ENCODE measurements at regions not wholly inside any gene's neighbourhood (a gene's known extent, or its start where the extent isn't known, plus 50 kb on each side); places are given as distances from the start of the nearest gene placed in this dataset.
"Not testable (repeated sequence)": the region's sequence is repeated elsewhere in the genome, so short reads cannot be mapped to it uniquely, and the experiment has no call there.

- no peaks in the 10 kb centered on the region for H3K27me3 ChIP-seq (replicated peaks; ENCODE audit: insufficient read depth, low read length)
- H3K79me2 ChIP-seq (ENCODE audit: low read length): no peaks in the 10 kb centered on the region
- no peaks in the 10 kb centered on the region for H3K9me2 ChIP-seq (replicated peaks; ENCODE audit: insufficient read depth, low read length)
- H3K27ac ChIP-seq (ENCODE audit: low read length): no peak overlapping the region
- no peaks in the 10 kb centered on the region for H3K36me3 ChIP-seq (replicated peaks; ENCODE audit: insufficient read depth, low read length)
- no peaks in the 10 kb centered on the region for H3K9me3 ChIP-seq (replicated peaks; ENCODE audit: insufficient read depth, low read length)
- TF ChIP-seq EZH2 (optimal IDR thresholded peaks at IDR 0.05; ENCODE audit: low read depth, low read length) (no peak), CTCF (IDR thresholded peaks at IDR 0.05; ENCODE audit: low read length) (no peak), EZH2phosphoT487 (IDR thresholded peaks at IDR 0.05; ENCODE audit: low read length) (no peak)
- no peak overlapping the region for H3K4me3 ChIP-seq (ENCODE audit: low read length)
- H3K9ac ChIP-seq (ENCODE audit: low read length): no peak overlapping the region
- no peaks in the 10 kb centered on the region for H3F3A ChIP-seq (ENCODE audit: insufficient read depth, low read length)
- no peak overlapping the region for H2AFZ ChIP-seq (ENCODE audit: low read length)
- no peak overlapping the region for H3K4me2 ChIP-seq (ENCODE audit: low read depth, low read length)
- no peaks in the 10 kb centered on the region for H3K4me1 ChIP-seq (ENCODE audit: low read length)
- no peak for DNase-seq
- H4K20me1 ChIP-seq (ENCODE audit: insufficient read depth, low read length): no peaks in the 10 kb centered on the region
Measured at GRCh38 chr7:70893422-70893821, 238.5 kb upstream of the GALNT17 start.

GRCh38 chr7:70893971-70894715 is 237.8 kb upstream of the GALNT17 start:
- Histone ChIP-seq H3K4me1 (ENCODE audit: low read length) (no peaks in the 10 kb centered on the region), H3K79me2 (ENCODE audit: low read length) (no peaks in the 10 kb centered on the region), H3K27ac (ENCODE audit: low read length) (no peak overlapping the region), H3K36me3 (replicated peaks; ENCODE audit: insufficient read depth, low read length) (no peaks in the 10 kb centered on the region), H3K9me3 (replicated peaks; ENCODE audit: insufficient read depth, low read length) (no peaks in the 10 kb centered on the region), H3K9me2 (replicated peaks; ENCODE audit: insufficient read depth, low read length) (no peaks in the 10 kb centered on the region), H3K9ac (ENCODE audit: low read length) (no peak overlapping the region), H3K4me3 (ENCODE audit: low read length) (no peak overlapping the region), H4K20me1 (ENCODE audit: insufficient read depth, low read length) (no peaks in the 10 kb centered on the region), H3K4me2 (ENCODE audit: low read depth, low read length) (no peak overlapping the region), H2AFZ (ENCODE audit: low read length) (no peak overlapping the region), H3F3A (ENCODE audit: insufficient read depth, low read length) (no peaks in the 10 kb centered on the region), H3K27me3 (replicated peaks; ENCODE audit: insufficient read depth, low read length) (no peaks in the 10 kb centered on the region)
- no peak for DNase-seq
- TF ChIP-seq EZH2phosphoT487 (IDR thresholded peaks at IDR 0.05; ENCODE audit: low read length) (no peak), CTCF (IDR thresholded peaks at IDR 0.05; ENCODE audit: low read length) (no peak), EZH2 (optimal IDR thresholded peaks at IDR 0.05; ENCODE audit: low read depth, low read length) (no peak)

- Histone ChIP-seq H2AFZ (ENCODE audit: low read length) (no peak overlapping the region), H3K4me2 (ENCODE audit: low read depth, low read length) (no peak overlapping the region), H3K9ac (ENCODE audit: low read length) (no peak overlapping the region), H3K4me3 (ENCODE audit: low read length) (no peak overlapping the region), H3K36me3 (replicated peaks; ENCODE audit: insufficient read depth, low read length) (no peaks in the 10 kb centered on the region), H3K27me3 (replicated peaks; ENCODE audit: insufficient read depth, low read length) (no peaks in the 10 kb centered on the region), H3K9me3 (replicated peaks; ENCODE audit: insufficient read depth, low read length) (no peaks in the 10 kb centered on the region), H3K27ac (ENCODE audit: low read length) (no peak overlapping the region), H3K4me1 (ENCODE audit: low read length) (no peaks in the 10 kb centered on the region), H3K9me2 (replicated peaks; ENCODE audit: insufficient read depth, low read length) (no peaks in the 10 kb centered on the region), H4K20me1 (ENCODE audit: insufficient read depth, low read length) (no peaks in the 10 kb centered on the region), H3F3A (ENCODE audit: insufficient read depth, low read length) (no peaks in the 10 kb centered on the region), H3K79me2 (ENCODE audit: low read length) (no peaks in the 10 kb centered on the region)
- DNase-seq: no peak
- no peak for TF ChIP-seq CTCF (IDR thresholded peaks at IDR 0.05; ENCODE audit: low read length)
- no peak for TF ChIP-seq EZH2 (optimal IDR thresholded peaks at IDR 0.05; ENCODE audit: low read depth, low read length)
- no peak for TF ChIP-seq EZH2phosphoT487 (IDR thresholded peaks at IDR 0.05; ENCODE audit: low read length)
Measured at GRCh38 chr7:70894799-70895198, 237.1 kb upstream of the GALNT17 start.

- not testable (repeated sequence) for H3K4me3 ChIP-seq (ENCODE audit: low read length); H3K27ac ChIP-seq (ENCODE audit: low read length); H3F3A ChIP-seq (ENCODE audit: insufficient read depth, low read length); H3K9me3 ChIP-seq (replicated peaks; ENCODE audit: insufficient read depth, low read length); H3K4me1 ChIP-seq (ENCODE audit: low read length); H3K4me2 ChIP-seq (ENCODE audit: low read depth, low read length); H3K9me2 ChIP-seq (replicated peaks; ENCODE audit: insufficient read depth, low read length); H3K27me3 ChIP-seq (replicated peaks; ENCODE audit: insufficient read depth, low read length); H4K20me1 ChIP-seq (ENCODE audit: insufficient read depth, low read length); H2AFZ ChIP-seq (ENCODE audit: low read length); H3K9ac ChIP-seq (ENCODE audit: low read length); H3K36me3 ChIP-seq (replicated peaks; ENCODE audit: insufficient read depth, low read length); DNase-seq; H3K79me2 ChIP-seq (ENCODE audit: low read length)
Measured at GRCh38 chr7:70895337-70896200, 236.4 kb upstream of the GALNT17 start.

All from MM.1S (cell line).